Gastroesophageal sphincter (tissue), 4 donors: ENCODE measurements at regions not wholly inside any gene's neighbourhood (a gene's known extent, or its start where the extent isn't known, plus 50 kb on each side); places are given as distances from the start of the nearest gene placed in this dataset.

ENCODE experiments used
- ATAC-seq: fragments of 150-250 bp; one replicate; pipeline ENCODE4 v1.9.1; 2016; ENCODE audit warnings: mild to moderate bottlenecking, moderate library complexity
- H3K27ac ChIP-seq, 4 donors: fragments of 200-600 bp; sonication (generic) in 3 of 4; 1 replicate in 3 of 4; 2 replicates in 1 of 4; pipeline ENCODE4 v1.5.1; 2016 to 2019
- H3K27me3 ChIP-seq: fragments of 200-600 bp; sonication (generic); one replicate; pipeline ENCODE4 v1.5.1; 2019
- H3K36me3 ChIP-seq, 2 donors: fragments of 200-600 bp; sonication (generic); one replicate each; pipeline ENCODE4 v1.5.1; 2019; ENCODE audit warnings: control low read depth in 1 of 2
- H3K4me1 ChIP-seq, 3 donors: fragments of 200-600 bp; sonication (generic); 1 replicate in 2 of 3; 2 replicates in 1 of 3; pipeline ENCODE4 v1.5.1; 2016 to 2019; ENCODE audit warnings: control low read depth in 2 of 3
- H3K4me3 ChIP-seq, 2 donors: fragments of 200-600 bp; sonication (generic); one replicate each; pipeline ENCODE4 v1.5.1; 2019; ENCODE audit warnings: mild to moderate bottlenecking in 1 of 2, moderate library complexity in 1 of 2
- H3K9me3 ChIP-seq, 3 donors: fragments of 200-600 bp; sonication (generic); one replicate each; pipeline ENCODE4 v1.5.1; 2017 to 2019; ENCODE audit warnings: control low read depth in 2 of 3
- EP300 ChIP-seq: sonication (generic); formaldehyde crosslinking; IDR thresholded peaks from one replicate; pipeline ENCODE4 v1.6.1; 2017; ENCODE audit warnings: antibody characterized with exemption, mild to moderate bottlenecking
- POLR2A ChIP-seq, 2 donors: fragments of 450-650 bp; IDR thresholded peaks; one replicate each; pipeline ENCODE4 v1.6.1; 2017; ENCODE audit warnings: antibody characterized with exemption in 2 of 2, mild to moderate bottlenecking in 2 of 2, moderate library complexity in 1 of 2
- POLR2AphosphoS5 ChIP-seq: sonication (generic); formaldehyde crosslinking; IDR thresholded peaks from one replicate; pipeline ENCODE4 v1.6.1; 2017; ENCODE audit warnings: antibody characterized with exemption
- WGBS, 2 donors: methylation state at CpG; one replicate each; pipeline ENCODE4 v1.1.5; 2018; ENCODE audit warnings: low coverage in 1 of 2; 5-methylcytosine and 5-hydroxymethylcytosine counted together
- TF ChIP-seq, protein P1 (sequence below), 4 experiments: fragments of 200-600 bp in 2 of 4; fragments of 450-650 bp in 2 of 4; sonication (generic) in 1 of 4; IDR thresholded peaks; one replicate each; pipeline ENCODE4 v1.5.1; 2017 to 2019; ENCODE audit warnings: antibody characterized with exemption in 4 of 4, mild to moderate bottlenecking in 2 of 4, moderate library complexity in 2 of 4

GRCh38 chr4:59517007-59517406 lies 1683.1 kb upstream of the ADGRL3 start:
- Histone ChIP-seq H3K36me3 (no peaks in the 10 kb centered on the region), H3K27me3 (no peaks in the 10 kb centered on the region), H3K4me3 (no peak overlapping the region), H3K27ac (no peak overlapping the region), H3K9me3 (no peaks in the 10 kb centered on the region), H3K4me1 (no peaks in the 10 kb centered on the region)
- TF ChIP-seq EP300 (no peak), POLR2AphosphoS5 (no peak), POLR2A (IDR thresholded peaks at IDR 0.05) (no peak)
- TF ChIP-seq, protein P1, sequence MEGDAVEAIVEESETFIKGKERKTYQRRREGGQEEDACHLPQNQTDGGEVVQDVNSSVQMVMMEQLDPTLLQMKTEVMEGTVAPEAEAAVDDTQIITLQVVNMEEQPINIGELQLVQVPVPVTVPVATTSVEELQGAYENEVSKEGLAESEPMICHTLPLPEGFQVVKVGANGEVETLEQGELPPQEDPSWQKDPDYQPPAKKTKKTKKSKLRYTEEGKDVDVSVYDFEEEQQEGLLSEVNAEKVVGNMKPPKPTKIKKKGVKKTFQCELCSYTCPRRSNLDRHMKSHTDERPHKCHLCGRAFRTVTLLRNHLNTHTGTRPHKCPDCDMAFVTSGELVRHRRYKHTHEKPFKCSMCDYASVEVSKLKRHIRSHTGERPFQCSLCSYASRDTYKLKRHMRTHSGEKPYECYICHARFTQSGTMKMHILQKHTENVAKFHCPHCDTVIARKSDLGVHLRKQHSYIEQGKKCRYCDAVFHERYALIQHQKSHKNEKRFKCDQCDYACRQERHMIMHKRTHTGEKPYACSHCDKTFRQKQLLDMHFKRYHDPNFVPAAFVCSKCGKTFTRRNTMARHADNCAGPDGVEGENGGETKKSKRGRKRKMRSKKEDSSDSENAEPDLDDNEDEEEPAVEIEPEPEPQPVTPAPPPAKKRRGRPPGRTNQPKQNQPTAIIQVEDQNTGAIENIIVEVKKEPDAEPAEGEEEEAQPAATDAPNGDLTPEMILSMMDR (IDR thresholded peaks at IDR 0.05), result no peak
- no peak for ATAC-seq
- 50% methylated on average over 1 of the region's 2 CpGs; no CpG with 5 or more reads in 1 of the 2 donors for WGBS, 2 donors

GRCh38 chr4:59518005-59518823 lies 1681.9 kb upstream of the ADGRL3 start:
- Histone ChIP-seq H3K9me3 (no peaks in the 10 kb centered on the region), H3K36me3 (no peaks in the 10 kb centered on the region), H3K4me1 (no peaks in the 10 kb centered on the region), H3K4me3 (no peak overlapping the region), H3K27ac (no peak overlapping the region), H3K27me3 (no peaks in the 10 kb centered on the region)
- no peak for ATAC-seq
- no peak for TF ChIP-seq POLR2A (IDR thresholded peaks at IDR 0.05)
- TF ChIP-seq, protein P1 (IDR thresholded peaks at IDR 0.05), result no peak
- TF ChIP-seq EP300, result no peak
- no peak for TF ChIP-seq POLR2AphosphoS5
- WGBS, 2 donors, result no CpG with 5 or more reads among the region's 22 CpGs

GRCh38 chr4:59525885-59526284 lies 1674.2 kb upstream of the ADGRL3 start:
- TF ChIP-seq, protein P1 (IDR thresholded peaks at IDR 0.05), result no peak
- TF ChIP-seq EP300 (no peak), POLR2AphosphoS5 (no peak), POLR2A (IDR thresholded peaks at IDR 0.05) (no peak)
- Histone ChIP-seq H3K27me3 (no peaks in the 10 kb centered on the region), H3K9me3 (no peaks in the 10 kb centered on the region), H3K4me3 (no peak overlapping the region), H3K27ac (no peak overlapping the region), H3K36me3 (no peaks in the 10 kb centered on the region), H3K4me1 (no peaks in the 10 kb centered on the region)
- ATAC-seq, result no peak

- no peaks in the 10 kb centered on the region for H3K4me1 ChIP-seq
- WGBS, 2 donors, result 14 to 41% methylated on average over 1 of the region's 1 CpG
- no peak for ATAC-seq
- no peaks in the 10 kb centered on the region for H3K27me3 ChIP-seq
- H3K4me3 ChIP-seq, result no peak overlapping the region
- TF ChIP-seq EP300, result no peak
- TF ChIP-seq POLR2AphosphoS5, result no peak
- TF ChIP-seq, protein P1 (IDR thresholded peaks at IDR 0.05), result no peak
- no peak for TF ChIP-seq POLR2A (IDR thresholded peaks at IDR 0.05)
- H3K9me3 ChIP-seq, result no peaks in the 10 kb centered on the region
- no peaks in the 10 kb centered on the region for H3K36me3 ChIP-seq
- no peak overlapping the region for H3K27ac ChIP-seq
These were observed 1664.6 kb upstream of the ADGRL3 start for GRCh38 chr4:59535541-59535940.

DNA sequence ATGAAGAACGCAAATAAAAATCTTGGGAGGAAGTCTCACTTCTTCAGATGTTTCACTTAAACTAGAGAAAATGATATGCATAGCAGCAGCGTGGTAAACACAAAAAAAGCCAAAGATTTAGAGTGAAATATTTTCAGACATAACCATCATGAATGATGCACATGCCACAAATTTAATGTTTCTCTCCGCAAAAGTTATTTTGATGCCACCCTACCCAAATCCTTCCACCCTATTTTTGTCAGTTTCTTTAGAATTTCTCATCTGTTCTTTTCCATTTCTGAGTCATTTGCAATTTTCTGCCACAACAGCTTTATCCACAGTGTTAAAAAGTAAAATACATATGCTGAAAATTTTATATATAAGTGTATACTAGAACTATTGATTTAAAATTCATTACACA lies 1663.7 kb upstream of the ADGRL3 start:
- TF ChIP-seq EP300 (no peak), POLR2A (IDR thresholded peaks at IDR 0.05) (no peak), POLR2AphosphoS5 (no peak)
- TF ChIP-seq, protein P1 (IDR thresholded peaks at IDR 0.05), result no peak
- H3K27ac ChIP-seq, result no peak overlapping the region
- no peak overlapping the region for H3K4me3 ChIP-seq
- H3K27me3 ChIP-seq, result no peaks in the 10 kb centered on the region
- 87 to 88% methylated on average over 3 of the region's 3 CpGs for WGBS, 2 donors
- no peak for ATAC-seq
- H3K36me3 ChIP-seq, result no peaks in the 10 kb centered on the region
- H3K9me3 ChIP-seq, result no peaks in the 10 kb centered on the region
- H3K4me1 ChIP-seq, result no peaks in the 10 kb centered on the region
